Colonic mucosa (tissue), 4 donors: ENCODE measurements at regions not wholly inside any gene's neighbourhood (a gene's known extent, or its start where the extent isn't known, plus 50 kb on each side); places are given as distances from the start of the nearest gene placed in this dataset.

ENCODE experiments used
- DNase-seq: peaks from one replicate; pipeline ENCODE4 v3.0.0-alpha.2; 2020
- H3K27ac ChIP-seq: fragments of 200-600 bp; one replicate; pipeline ENCODE4 v1.8.0; 2021
- H3K27me3 ChIP-seq: fragments of 200-600 bp; one replicate; pipeline ENCODE4 v1.8.0; 2021
- H3K36me3 ChIP-seq: fragments of 200-600 bp; one replicate; pipeline ENCODE4 v1.8.0; 2021
- H3K4me1 ChIP-seq: fragments of 200-600 bp; one replicate; pipeline ENCODE4 v1.8.0; 2021; ENCODE audit warnings: mild to moderate bottlenecking
- H3K4me3 ChIP-seq: fragments of 200-600 bp; one replicate; pipeline ENCODE4 v1.8.0; 2021
- H3K9ac ChIP-seq, 2 donors: one replicate each; pipeline ENCODE4 v1.7.0; 2013; ENCODE audit warnings: control low read depth in 2 of 2, low read depth in 2 of 2, low read length in 2 of 2
- H3K9me3 ChIP-seq: fragments of 200-600 bp; one replicate; pipeline ENCODE4 v1.8.0; 2021
- intact Hi-C: fragments of 100-400 bp; cut with DNase I; formaldehyde crosslinking; loops from one replicate; pipeline ENCODE4 v1.14.1; 2022
- TF ChIP-seq, protein P1 (sequence below): fragments of 200-600 bp; IDR thresholded peaks from one replicate; pipeline ENCODE4 v1.8.0; 2022; ENCODE audit warnings: antibody characterized with exemption, mild to moderate bottlenecking
- donor health status: healthy.
- donor health status: DM: no; HTN: no; CAD: no.
- donor health status: DM: no; HTN: no; CAD: no.

DNA sequence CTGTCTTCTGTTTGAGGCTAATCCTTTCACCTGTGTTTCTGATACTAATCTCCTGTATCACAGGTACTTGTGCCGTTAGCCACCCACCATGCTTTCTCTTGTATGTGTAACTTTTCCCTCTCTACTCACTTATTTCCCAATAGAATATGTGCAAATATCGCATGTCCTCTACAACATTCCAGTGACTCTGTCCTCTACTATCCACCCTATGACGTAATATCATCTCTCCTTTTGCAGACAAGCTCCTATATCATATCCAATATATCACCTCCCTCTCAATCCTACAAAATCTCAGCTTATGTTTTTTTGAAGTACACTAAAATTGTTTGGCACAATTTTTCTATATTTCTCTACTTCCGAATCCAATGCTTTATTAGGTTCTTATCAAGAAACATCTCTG is 232.6 kb upstream of the LRFN5 start:
- no peak for DNase-seq
- TF ChIP-seq, protein P1, sequence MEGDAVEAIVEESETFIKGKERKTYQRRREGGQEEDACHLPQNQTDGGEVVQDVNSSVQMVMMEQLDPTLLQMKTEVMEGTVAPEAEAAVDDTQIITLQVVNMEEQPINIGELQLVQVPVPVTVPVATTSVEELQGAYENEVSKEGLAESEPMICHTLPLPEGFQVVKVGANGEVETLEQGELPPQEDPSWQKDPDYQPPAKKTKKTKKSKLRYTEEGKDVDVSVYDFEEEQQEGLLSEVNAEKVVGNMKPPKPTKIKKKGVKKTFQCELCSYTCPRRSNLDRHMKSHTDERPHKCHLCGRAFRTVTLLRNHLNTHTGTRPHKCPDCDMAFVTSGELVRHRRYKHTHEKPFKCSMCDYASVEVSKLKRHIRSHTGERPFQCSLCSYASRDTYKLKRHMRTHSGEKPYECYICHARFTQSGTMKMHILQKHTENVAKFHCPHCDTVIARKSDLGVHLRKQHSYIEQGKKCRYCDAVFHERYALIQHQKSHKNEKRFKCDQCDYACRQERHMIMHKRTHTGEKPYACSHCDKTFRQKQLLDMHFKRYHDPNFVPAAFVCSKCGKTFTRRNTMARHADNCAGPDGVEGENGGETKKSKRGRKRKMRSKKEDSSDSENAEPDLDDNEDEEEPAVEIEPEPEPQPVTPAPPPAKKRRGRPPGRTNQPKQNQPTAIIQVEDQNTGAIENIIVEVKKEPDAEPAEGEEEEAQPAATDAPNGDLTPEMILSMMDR = no peak
- intact Hi-C loops = no loop called here
- no peaks in the 10 kb centered on the region for H3K36me3 ChIP-seq
- H3K27me3 ChIP-seq = no peaks in the 10 kb centered on the region
- no peak overlapping the region for H3K27ac ChIP-seq
- no peaks in the 10 kb centered on the region for H3K4me1 ChIP-seq
- no peak overlapping the region for H3K9ac ChIP-seq
- no peaks in the 10 kb centered on the region for H3K9me3 ChIP-seq
- no peak overlapping the region for H3K4me3 ChIP-seq

DNA sequence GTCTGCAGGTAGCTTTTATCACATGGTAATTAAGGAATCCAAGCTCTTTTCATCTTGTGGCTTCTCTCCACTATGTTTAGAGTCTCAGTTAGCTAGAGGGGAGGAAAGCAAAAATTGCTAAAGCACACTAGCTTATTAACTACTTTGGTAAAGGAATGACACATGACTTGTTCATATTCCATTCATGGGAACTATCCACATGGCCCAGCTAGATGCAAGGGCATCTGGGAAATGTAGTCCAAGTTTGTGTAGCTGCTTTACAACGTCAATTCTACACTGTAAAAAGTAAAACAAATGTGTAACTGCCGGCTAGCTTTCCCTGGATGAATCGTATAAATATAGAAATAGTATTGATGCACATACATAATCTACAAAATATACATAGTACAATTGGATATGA is 244.5 kb upstream of the LRFN5 start:
- Histone ChIP-seq H3K36me3 (no peaks in the 10 kb centered on the region), H3K4me3 (no peak overlapping the region), H3K27me3 (no peaks in the 10 kb centered on the region), H3K9me3 (no peaks in the 10 kb centered on the region), H3K4me1 (no peaks in the 10 kb centered on the region), H3K27ac (no peak overlapping the region), H3K9ac (no peak overlapping the region)
- TF ChIP-seq, protein P1 = no peak
- DNase-seq = no peak
- intact Hi-C loops = no loop called here

DNA sequence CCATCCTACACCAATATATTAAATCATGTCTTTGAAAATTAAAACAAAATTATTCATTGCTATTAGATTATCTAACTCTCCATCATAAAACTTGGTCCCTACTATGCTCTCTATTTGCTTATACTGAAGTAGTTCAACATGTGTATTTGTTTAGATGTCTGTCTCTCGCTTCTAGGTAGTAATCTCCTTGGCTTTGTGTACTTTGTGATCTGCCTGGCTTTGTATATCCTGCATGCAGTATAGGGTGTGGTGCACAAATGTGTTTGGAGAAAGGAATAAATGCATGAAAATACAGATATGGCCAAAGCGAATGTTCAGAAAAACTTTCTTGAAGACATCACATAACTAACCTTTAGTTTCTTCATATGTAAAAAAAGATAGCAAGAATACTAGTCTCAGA is 246.6 kb upstream of the LRFN5 start:
- H3K4me3 ChIP-seq = no peak overlapping the region
- no peaks in the 10 kb centered on the region for H3K36me3 ChIP-seq
- no peak overlapping the region for H3K27ac ChIP-seq
- no peaks in the 10 kb centered on the region for H3K9me3 ChIP-seq
- no peaks in the 10 kb centered on the region for H3K27me3 ChIP-seq
- DNase-seq = no peak
- H3K9ac ChIP-seq = no peak overlapping the region
- no peaks in the 10 kb centered on the region for H3K4me1 ChIP-seq
- intact Hi-C loops = no loop called here
- TF ChIP-seq, protein P1 = no peak

DNA sequence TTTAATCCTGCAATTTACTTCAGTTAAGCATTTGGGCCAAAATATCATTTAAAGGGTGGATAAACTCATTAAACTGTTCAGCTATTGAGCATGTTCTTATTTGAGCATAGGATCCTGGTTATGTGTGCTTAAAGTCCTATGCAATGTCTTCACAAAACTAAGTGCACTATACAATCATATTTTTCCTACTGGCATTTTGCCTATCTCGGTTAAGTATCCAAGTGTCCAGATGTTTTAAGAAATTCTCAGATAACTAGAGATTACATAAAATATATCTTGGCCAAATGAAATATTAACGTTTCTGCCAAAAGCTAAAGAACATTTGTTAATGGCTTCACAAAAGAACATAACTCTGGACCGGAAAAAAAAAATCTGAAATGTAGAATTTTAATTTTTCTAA is 250.8 kb upstream of the LRFN5 start:
- DNase-seq = no peak
- Histone ChIP-seq H3K27me3 (no peaks in the 10 kb centered on the region), H3K36me3 (no peaks in the 10 kb centered on the region), H3K4me3 (no peak overlapping the region), H3K4me1 (no peaks in the 10 kb centered on the region), H3K9me3 (no peaks in the 10 kb centered on the region), H3K9ac (no peak overlapping the region), H3K27ac (no peak overlapping the region)
- TF ChIP-seq, protein P1 = no peak
- intact Hi-C loops = no loop called here

DNA sequence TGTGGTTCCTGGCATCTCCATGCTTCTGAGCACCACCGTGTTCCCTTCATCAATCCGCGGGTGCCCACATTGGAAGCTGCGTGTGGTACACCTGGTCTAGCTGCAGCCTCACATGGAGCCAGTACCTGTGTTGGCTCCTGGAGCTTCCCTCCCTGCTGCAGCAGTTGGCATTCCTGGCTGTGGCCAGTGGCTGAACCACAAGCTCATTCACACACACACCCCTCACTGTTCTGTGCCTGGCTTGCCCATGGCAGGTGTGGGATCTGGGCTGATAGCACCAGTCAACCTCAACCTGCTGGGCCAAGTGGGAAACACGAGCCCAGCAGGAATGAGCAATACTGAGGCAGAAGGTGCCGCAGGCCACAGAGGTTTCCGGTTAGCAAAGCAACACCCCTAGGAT is 256.2 kb upstream of the LRFN5 start:
- no peaks in the 10 kb centered on the region for H3K27me3 ChIP-seq
- no peak overlapping the region for H3K9ac ChIP-seq
- H3K4me1 ChIP-seq = no peaks in the 10 kb centered on the region
- TF ChIP-seq, protein P1 = no peak
- intact Hi-C loops = no loop called here
- H3K27ac ChIP-seq = no peak overlapping the region
- no peak for DNase-seq
- no peaks in the 10 kb centered on the region for H3K9me3 ChIP-seq
- H3K36me3 ChIP-seq = no peaks in the 10 kb centered on the region
- no peak overlapping the region for H3K4me3 ChIP-seq
